NCI-H146 treated with DMSO at 0.1 percent for 48 hours (cell line): ENCODE measurements at regions not wholly inside any gene's neighbourhood (a gene's known extent, or its start where the extent isn't known, plus 50 kb on each side); places are given as distances from the start of the nearest gene placed in this dataset.

ENCODE experiments used
- DNase-seq: peaks from one replicate; lab custom pipeline; 2025; ENCODE audit not compliant: unreplicated experiment; lab: John Stamatoyannopoulos, UW

DNA sequence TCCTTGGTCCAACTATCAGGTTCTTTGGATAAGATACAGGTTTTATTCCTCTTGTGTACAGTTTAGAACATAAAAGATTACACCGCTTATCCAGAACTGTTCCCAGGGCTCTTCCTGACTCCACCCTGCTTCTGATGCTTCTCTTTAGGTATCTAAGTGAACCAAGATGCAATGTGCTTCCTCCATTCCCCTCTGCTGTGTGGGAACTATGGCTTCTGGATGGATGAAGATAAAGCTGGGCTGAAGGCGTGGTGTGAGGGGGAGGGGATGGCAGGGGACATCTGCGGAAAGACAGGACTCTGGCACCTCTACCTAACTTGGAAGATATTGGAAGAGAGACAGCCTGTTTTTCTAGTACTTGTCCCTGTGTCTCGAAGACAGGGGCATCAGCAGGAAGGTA lies 209.9 kb upstream of the TBX20 start:
- no peak for DNase-seq

DNA sequence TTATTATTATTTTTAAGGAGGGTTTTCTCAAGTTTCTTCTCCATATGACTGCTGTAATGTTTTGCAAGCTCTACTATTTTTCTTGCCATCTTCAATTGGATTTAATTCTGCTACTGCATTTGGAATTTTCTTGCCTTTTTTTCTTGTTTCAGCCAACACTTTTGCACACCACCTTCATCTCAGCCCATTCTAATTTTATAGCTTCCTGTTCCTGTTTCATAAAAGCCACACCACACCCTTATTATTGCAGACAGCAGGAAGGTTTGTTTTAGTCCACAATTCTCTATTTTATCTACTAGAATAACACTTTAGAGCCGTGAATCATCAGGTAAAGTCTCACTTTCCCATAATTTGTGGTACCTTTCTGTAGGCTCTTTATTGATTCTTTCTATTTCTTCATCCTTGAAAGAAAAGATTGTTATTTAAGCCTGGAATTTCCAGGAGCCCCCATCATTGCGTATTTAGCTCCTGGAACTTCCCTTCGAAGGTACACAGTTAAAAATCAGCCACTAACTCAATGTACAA lies 209.3 kb upstream of the TBX20 start:
- DNase-seq, result no peak

DNA sequence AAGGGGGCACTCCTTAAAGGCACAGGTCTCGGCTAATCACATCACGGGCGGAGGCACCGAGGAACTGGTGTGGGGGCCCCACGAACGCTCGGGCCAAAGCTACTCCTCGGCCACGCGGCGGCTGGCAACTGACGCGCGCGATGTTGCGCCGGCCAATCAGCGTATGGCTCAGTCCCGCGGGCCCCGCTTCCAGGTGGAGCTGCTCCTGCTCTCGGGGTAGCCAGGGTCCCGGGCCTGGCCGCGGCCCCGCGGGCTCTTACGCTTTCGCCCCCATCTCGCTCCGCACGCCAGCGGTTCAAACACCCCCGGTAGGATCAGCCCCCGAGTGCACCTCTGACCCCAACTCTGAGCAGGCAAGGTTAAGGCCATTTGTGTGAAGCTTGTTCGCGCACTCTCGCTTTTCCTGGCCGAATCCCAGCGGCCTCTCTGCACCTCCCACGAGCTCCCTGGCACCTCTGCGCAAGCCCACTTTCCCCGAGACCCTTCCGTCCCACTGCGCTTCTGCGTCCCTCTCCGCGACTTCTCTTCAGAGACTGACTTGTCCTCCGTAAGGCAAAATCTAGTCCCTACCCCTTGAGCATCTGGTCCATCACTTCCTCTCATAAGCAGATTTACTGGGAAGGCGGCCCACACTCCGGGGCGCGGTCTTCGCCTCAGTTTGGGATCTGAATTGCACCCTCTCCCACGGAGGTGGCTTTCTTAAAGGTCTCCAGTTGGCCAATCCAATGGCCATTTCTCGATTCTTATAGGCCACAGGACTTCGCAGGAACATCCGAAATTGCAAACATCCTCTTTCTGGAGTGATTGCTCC lies 200.9 kb upstream of the TBX20 start:
- DNase-seq, result no peak

DNA sequence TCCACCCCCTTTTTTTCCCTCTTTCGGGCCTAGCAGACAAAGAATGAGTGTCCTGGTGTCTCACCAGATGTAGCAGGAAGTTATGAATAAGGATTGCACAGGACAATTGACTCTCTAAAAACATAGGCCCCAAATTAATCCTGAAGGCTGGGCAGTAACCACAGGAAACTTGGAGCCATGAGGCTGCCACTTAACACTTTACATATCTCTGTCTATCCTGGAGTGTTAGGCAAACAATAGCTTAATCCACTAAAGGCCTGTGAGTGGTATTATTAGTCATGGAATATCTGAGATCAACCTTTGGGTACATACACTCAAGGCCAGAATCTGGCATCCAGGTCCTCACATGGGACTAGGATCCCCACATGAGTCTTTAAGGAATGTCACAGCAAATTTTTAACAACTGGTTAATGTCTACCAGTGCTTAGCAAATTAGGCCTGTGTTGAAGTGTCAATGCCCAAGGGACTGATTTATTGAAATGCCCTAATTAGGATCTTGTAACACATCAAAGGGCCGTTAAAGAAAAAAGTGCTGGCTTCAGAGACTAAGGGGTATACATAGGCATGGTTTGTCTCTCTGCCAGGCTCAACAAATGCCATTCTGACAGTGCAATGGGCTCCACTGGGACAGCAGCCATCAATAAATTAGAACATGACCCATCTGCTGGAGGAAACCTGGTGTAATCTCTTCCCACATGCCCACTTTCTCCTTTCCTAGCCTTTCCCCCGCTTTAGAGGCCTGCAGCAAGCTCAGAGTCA lies 196.7 kb upstream of the TBX20 start:
- no peak for DNase-seq

DNA sequence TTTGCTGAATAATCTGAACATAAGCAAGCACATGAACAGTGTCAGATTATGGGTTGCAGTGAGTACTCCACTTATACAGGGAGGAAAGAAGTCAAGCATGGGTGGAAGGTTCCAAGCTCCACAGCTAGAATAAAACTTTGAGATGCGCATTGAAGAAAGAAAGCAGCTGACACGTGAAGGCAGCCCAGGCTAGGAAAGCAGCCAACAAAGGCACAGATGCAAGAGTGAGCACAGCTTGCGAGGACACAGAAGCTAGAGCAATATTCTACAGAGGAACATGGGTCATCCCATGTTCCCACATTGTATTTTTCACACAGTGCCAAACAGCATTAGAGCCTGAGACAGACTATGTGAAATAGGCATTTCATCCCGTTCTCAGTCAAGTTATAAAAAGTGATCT lies 194.6 kb upstream of the TBX20 start:
- DNase-seq, result no peak

- DNase-seq, result no peak
Observed at GRCh38 chr7:35446091-35446490, 192.2 kb upstream of the TBX20 start.

GRCh38 chr7:35437619-35438275 lies 183.8 kb upstream of the TBX20 start:
- no peak for DNase-seq

- no peak for DNase-seq
Observed at GRCh38 chr7:35436452-35436851, 182.6 kb upstream of the TBX20 start.

DNA sequence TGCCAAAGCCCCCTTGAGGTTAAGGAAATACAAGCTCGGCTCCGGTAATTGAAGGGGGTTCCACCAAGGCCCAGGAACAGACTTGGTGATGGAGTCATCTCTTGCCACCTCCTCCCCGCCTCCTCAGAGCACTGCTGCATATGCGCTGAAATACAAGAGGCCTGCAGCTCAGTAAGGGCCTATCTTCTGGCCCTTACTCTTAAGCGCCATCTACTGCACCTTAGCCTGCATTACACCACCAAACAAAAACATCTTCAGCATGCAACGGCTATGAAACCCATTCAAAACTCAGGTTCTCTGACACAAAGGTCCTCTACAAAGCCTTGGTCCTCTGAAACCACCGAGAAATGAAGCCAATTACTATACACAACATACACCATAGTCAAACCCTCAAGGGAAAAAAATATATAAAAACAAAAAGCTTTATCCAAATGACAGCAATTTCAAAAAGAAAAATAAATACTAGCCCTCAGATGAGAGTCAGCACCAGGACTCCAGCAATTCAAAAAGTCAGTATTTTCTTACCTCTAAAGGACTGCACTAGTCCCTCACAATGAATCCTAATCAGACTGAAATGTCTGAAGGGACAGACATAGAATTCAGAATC lies 176.8 kb upstream of the TBX20 start:
- no peak for DNase-seq

DNA sequence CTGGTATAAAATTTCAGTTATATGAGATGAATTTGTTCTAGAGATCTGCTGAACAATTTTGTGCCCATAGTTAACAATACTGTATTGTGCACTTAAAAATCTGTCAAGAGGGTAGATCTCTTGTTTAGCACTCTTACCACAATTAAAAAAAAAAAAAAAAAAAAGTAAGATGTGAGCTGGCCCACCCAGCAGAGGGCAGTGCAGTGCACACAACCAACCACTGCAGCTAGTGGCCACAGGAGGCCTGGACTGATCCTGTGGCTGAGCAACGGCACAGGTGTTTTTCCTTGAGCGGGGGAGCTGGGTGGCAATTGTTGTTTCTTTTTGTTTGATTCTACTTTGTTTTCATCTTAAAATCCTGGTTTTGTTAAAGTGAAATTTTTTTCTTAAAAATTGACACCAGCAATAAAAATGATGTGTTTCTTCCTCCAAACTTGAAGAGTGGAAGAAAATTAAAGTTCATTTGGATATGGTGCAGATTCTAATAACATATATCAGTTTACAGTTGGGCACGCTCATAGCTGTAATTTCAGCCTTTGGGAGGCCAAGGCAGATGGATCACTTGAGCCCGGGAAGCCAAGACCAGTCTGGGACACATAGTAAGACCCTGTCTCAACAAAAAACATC lies 171.1 kb upstream of the TBX20 start:
- DNase-seq, result peak; percentile 60

- no peak for DNase-seq
Observed at GRCh38 chr7:35424440-35424839, 170.5 kb upstream of the TBX20 start.

GRCh38 chr7:35422715-35423114 lies 168.8 kb upstream of the TBX20 start:
- no peak for DNase-seq

DNA sequence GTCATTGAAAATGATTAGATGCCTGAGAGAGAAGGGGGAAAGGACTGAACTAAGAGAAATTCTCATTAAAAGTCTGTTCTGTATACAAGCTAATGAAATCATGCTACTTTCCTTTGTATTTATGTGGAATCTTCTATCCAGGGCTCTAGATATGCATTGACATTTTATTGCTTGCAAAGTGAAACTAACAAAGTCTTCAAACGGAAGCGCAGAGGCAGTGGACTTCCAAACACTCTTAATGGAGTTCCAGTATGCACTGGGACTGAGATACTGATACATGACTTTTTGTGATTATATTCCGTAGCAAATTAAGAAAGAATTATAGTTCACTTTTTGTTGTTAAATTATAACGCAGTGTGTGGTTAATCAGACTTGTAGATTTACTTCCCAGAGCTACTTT lies 166.8 kb upstream of the TBX20 start:
- no peak for DNase-seq

GRCh38 chr7:35419391-35419755 lies 165.5 kb upstream of the TBX20 start:
- DNase-seq, result no peak

DNA sequence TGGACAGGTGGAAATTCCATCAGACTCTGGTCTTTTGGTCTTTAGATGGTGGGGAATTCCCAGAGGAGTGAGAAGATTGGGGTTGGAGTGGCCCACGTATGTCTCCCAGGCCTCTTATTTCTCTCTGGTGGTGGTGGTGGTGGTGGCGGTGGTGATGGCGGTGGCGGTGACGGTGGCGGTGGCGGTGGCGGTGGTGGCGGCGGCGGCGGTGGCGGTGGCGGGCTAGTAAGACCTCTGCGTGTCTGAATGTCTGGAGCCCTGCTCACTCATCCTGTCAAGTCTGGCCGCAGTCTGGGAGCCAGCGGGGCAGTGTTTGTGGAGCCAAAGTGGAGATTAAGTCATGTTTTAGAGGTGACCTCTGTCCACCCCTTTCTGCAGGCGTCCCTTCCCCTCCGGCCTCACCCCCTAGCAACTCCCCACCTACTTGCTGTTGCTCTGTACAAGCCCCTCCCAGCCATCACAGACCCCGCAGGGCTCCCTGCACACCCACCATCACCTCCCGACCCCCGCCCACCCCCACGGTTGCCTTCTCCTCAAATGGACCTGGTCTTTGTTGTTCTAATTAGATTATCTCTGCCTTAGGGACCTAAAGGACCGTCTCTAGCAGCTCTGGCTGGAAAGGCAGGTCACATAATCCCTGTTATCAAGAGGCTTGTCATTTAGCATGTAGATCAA lies 165.0 kb upstream of the TBX20 start:
- no peak for DNase-seq

DNA sequence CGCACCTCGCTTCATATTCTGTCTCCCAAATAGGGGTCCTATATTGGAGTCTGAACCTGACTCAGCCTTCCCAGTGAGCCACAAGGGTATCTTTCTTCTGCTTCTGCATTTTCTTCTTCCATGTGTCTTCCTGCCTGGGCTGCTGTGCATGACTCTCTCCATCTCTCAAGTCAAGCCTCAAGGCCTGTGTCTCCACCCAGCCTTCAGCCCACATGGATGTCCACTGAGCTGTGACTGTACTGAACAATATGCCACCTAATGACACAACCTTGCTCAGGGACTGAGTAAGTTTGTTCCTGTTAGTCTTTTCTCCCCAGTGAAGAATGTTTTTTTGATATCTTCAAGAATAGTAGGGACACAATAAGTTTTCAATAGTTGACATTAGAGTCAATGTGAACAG lies 162.7 kb upstream of the TBX20 start:
- no peak for DNase-seq

- no peak for DNase-seq
Observed at GRCh38 chr7:35415411-35415822, 161.5 kb upstream of the TBX20 start.

DNA sequence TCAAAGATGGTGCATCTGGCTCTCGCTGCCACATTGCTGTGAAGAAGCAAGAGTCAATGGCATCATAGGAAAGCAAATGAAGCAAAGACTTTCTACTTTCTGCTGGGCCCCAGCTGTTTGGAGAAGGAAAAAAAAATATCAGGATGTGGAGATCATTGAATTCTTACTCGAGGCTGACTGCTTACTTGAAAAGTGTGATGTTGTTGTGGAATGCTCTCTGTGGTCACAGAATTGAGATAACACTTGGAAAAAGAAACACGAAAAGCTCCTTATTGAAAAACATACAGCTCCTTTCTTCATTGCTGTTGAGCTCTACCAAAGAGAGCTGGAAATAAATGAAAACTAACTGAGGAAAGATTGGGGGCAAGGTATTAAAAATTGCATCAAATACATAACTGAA lies 157.4 kb upstream of the TBX20 start:
- no peak for DNase-seq

DNA sequence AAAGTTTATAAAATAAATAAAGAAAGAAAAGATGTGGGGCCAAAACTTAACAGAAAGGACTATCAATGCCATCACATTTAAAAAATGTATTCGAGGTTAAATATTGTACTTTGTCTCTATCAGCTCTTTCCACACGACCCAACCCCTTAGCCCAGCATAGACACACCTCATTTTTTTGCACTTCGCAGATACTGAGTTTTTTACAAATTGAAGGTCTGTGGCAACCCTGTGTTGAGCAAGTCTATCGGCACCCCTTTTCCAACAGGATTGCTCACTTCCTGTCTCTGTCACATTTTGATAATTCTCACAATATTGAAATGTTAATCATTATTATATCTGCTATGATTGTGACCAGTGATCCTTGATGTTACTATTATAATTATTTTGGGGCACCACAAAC lies 151.6 kb upstream of the TBX20 start:
- DNase-seq, result no peak

DNA sequence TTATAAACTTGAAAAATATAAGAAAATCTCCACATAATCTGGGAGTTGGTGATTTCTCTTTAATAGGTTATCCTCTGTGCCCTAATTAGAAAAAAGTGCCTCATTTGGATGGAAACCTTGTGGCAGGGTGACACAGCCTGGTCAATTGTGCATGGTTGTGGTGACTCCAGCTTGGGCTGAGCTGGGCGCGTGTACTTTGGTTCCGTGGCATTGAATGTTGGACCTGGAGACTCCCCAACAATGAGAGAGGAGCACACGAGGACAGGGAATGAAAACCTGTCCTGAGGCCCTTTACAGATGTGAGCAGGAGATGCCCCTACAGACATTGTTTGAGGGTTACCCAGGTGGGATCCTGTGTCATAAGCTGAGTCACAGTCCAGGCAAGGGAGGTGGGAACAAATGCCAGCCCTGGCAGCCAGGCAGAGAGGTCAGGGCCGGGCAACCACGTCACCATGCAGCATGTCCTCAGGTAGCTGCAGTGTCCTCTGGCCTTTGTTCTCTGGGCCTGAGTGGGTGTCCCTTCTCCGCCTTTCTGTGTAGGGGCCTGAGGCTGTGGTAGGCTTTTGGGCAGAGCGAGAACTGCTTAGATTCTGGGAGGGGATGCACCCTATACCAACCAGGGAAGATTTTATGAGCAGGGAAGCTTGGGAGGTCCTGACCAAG lies 147.4 kb upstream of the TBX20 start:
- no peak for DNase-seq
